ENCODE measurements at regions not wholly inside any gene's neighbourhood (a gene's known extent, or its start where the extent isn't known, plus 50 kb on each side); places are given as distances from the start of the nearest gene placed in this dataset.

- Mint-ChIP-seq H3K27ac (ENCODE audit: unreplicated experiment) (no peak overlapping the region), H3K4me3 (ENCODE audit: unreplicated experiment) (no peak overlapping the region), H3K27me3 (ENCODE audit: low read depth) (no peaks in the 10 kb centered on the region), H3K36me3 (ENCODE audit: low read depth) (no peaks in the 10 kb centered on the region), H3K9me3 (ENCODE audit: low read depth) (no peaks in the 10 kb centered on the region), H3K4me1 (ENCODE audit: low read depth) (no peaks in the 10 kb centered on the region)
- DNase-seq (ENCODE audit: low spot score), result no peak
- no peak for TF ChIP-seq CTCF (IDR thresholded peaks at IDR 0.05)
Observed at GRCh38 chr5:167863883-167864282, 427.6 kb upstream of the WWC1 start.

GRCh38 chr5:167864801-167865200 is 426.6 kb upstream of the WWC1 start:
- TF ChIP-seq CTCF (IDR thresholded peaks at IDR 0.05), result no peak
- no peaks in the 10 kb centered on the region for H3K27me3 Mint-ChIP-seq (ENCODE audit: low read depth)
- no peaks in the 10 kb centered on the region for H3K4me1 Mint-ChIP-seq (ENCODE audit: low read depth)
- H3K4me3 Mint-ChIP-seq (ENCODE audit: unreplicated experiment), result no peak overlapping the region
- no peaks in the 10 kb centered on the region for H3K9me3 Mint-ChIP-seq (ENCODE audit: low read depth)
- H3K36me3 Mint-ChIP-seq (ENCODE audit: low read depth), result no peaks in the 10 kb centered on the region
- no peak for DNase-seq (ENCODE audit: low spot score)
- no peak overlapping the region for H3K27ac Mint-ChIP-seq (ENCODE audit: unreplicated experiment)

- H3K27me3 Mint-ChIP-seq (ENCODE audit: low read depth), result no peaks in the 10 kb centered on the region
- no peak for TF ChIP-seq CTCF (IDR thresholded peaks at IDR 0.05)
Observed at GRCh38 chr5:167866797-167867196, 424.6 kb upstream of the WWC1 start.

GRCh38 chr5:167867281-167867680 is 424.2 kb upstream of the WWC1 start:
- no peaks in the 10 kb centered on the region for H3K27me3 Mint-ChIP-seq (ENCODE audit: low read depth)
- TF ChIP-seq CTCF (IDR thresholded peaks at IDR 0.05), result no peak
- no peaks in the 10 kb centered on the region for H3K9me3 Mint-ChIP-seq (ENCODE audit: low read depth)
- H3K36me3 Mint-ChIP-seq (ENCODE audit: low read depth), result no peaks in the 10 kb centered on the region
- H3K4me3 Mint-ChIP-seq (ENCODE audit: unreplicated experiment), result no peak overlapping the region
- no peak overlapping the region for H3K27ac Mint-ChIP-seq (ENCODE audit: unreplicated experiment)
- H3K4me1 Mint-ChIP-seq (ENCODE audit: low read depth), result no peaks in the 10 kb centered on the region
- DNase-seq (ENCODE audit: low spot score), result no peak

More at GRCh38 chr5:167866797-167867196, 424.6 kb upstream of the WWC1 start:
- H3K27ac Mint-ChIP-seq (ENCODE audit: unreplicated experiment), result no peak overlapping the region
- H3K4me3 Mint-ChIP-seq (ENCODE audit: unreplicated experiment), result no peak overlapping the region
- H3K36me3 Mint-ChIP-seq (ENCODE audit: low read depth), result no peaks in the 10 kb centered on the region
- H3K9me3 Mint-ChIP-seq (ENCODE audit: low read depth), result no peaks in the 10 kb centered on the region
- no peak for DNase-seq (ENCODE audit: low spot score)
- H3K4me1 Mint-ChIP-seq (ENCODE audit: low read depth), result no peaks in the 10 kb centered on the region

GRCh38 chr5:167869125-167869524 is 422.3 kb upstream of the WWC1 start:
- H3K4me1 Mint-ChIP-seq (ENCODE audit: low read depth), result peaks cover 6% of the 10 kb centered on the region
- H3K9me3 Mint-ChIP-seq (ENCODE audit: low read depth), result no peaks in the 10 kb centered on the region
- H3K27me3 Mint-ChIP-seq (ENCODE audit: low read depth), result peaks cover 3% of the 10 kb centered on the region
- H3K4me3 Mint-ChIP-seq (ENCODE audit: unreplicated experiment), result no peak overlapping the region
- no peak for DNase-seq (ENCODE audit: low spot score)
- TF ChIP-seq CTCF (IDR thresholded peaks at IDR 0.05), result no peak
- no peak overlapping the region for H3K27ac Mint-ChIP-seq (ENCODE audit: unreplicated experiment)
- H3K36me3 Mint-ChIP-seq (ENCODE audit: low read depth), result no peaks in the 10 kb centered on the region
